Fibroblast of skin of left biceps (primary cell): ENCODE measurements at regions not wholly inside any gene's neighbourhood (a gene's known extent, or its start where the extent isn't known, plus 50 kb on each side); places are given as distances from the start of the nearest gene placed in this dataset.
"Not testable (repeated sequence)": the region's sequence is repeated elsewhere in the genome, so short reads cannot be mapped to it uniquely, and the experiment has no call there.

Experiments
- DNase-seq, 2 experiments: peaks; one replicate each; pipeline ENCODE4 v3.0.0-alpha.2; 2013; ENCODE audit warnings: low read depth in 2 of 2

DNA sequence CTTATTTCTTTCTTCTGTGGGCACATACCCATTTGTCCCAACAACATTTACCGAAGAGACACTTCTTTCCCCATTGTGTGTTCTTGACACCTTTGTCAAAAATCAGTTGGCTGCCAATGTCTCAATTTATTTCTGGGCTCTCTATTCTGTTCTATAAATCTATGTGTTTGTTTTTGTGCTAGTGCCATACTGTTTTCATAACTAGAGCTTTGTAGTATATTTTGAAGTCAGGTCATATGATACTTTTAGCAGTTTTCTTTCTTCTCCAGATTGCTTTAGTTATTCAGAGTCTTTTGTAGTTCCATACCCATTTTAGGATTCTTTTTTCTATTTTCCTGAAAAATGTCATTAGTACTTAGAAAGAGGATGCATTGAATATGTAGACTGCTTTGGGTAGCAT lies 1276.3 kb downstream of the SLITRK1 start:
- DNase-seq: no peak

DNA sequence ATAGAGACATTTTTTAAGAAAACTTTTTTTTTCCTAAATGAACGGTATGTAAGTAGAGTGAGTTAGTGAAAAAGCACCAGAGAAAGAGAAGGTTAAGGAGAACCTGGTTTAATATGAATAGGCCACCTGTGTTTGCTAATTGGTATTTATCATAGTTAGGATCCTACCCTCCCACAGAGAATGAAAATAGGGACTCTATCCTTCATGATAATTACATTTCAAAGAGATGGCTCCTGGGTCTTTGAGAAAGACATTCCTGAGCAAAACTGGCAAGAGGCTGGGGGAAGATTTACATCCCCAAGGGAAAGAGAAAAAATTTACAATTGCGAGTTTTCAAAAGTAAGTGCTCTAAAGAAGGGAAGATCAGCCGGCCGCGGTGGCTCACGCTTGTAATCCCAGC lies 1284.5 kb downstream of the SLITRK1 start:
- no peak for DNase-seq

DNA sequence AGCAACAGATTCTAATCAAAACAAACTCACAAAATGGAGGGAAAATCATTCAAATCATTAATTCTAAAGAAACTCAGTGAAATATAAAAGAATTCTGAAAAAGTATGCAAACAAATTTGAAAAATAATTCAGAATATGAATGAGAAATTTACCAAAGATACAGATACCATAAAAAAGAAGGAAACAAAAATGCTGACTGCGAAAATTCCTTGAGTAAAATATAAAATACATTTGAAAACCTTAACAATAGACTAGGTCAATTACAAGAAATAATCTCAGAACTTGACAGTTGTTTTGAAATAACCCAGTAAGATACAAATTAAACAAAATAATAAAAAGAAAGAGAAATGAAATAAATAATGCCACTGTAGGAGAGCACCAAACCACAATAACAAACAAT lies 1289.0 kb downstream of the SLITRK1 start:
- DNase-seq: no peak

DNA sequence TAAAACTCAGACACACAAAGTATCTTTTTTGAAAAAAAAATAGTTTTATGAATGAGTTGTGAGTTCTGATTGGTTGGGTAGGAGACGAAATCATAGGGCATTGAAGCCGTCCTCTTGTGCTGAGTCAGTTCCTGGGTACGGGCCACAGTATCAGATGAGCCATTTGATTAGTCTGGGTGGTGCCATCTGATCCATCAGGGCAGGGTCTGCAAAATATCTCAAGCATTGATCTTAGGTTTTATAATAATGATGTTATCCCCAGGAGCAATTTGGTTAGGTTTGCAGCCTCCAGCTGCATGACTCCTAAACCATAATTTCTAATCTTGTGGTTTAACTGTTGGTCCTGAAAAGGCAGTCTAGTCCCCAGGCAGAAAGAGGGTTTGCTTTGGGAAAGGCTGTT lies 1310.6 kb downstream of the SLITRK1 start:
- no peak for DNase-seq

DNA sequence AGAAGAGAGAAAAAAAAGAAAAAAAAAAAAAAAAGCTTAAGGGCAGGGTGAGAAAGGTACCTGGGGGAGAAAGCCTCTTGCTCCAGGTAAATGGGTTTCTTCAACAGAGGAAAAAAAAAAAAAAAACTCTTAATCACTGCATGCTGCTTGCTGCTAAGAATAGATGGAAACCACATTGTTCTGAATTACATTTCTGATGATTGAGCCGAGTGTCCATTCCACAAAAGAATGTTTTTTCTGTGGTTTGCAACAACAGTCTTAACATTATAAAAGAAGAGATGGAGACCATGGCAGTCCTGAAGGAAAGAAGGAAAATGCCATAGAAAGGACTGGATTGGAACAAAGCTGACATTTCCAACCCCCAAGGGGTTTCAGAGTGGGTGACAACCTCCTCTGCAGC lies 1312.7 kb downstream of the SLITRK1 start:
- DNase-seq: no peak

DNA sequence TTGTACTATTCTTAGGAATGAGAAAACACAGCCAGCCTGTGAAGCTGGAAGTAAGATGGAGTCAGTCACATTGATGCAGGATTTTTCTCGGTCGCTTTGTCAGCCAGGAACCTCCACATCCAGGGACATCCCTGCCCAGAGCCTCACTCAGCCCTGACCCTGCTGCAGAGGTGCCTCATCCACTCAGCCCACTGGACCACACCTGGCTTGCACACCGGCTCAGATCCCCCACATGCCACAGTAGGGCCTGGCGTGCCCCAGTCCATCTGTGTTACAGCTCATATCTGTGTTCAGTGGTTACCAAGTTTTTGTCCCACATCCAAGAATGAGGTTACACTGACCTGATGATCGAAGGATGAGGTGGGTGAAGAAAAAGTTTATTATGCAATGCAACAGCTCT lies 1315.4 kb downstream of the SLITRK1 start:
- no peak for DNase-seq

DNA sequence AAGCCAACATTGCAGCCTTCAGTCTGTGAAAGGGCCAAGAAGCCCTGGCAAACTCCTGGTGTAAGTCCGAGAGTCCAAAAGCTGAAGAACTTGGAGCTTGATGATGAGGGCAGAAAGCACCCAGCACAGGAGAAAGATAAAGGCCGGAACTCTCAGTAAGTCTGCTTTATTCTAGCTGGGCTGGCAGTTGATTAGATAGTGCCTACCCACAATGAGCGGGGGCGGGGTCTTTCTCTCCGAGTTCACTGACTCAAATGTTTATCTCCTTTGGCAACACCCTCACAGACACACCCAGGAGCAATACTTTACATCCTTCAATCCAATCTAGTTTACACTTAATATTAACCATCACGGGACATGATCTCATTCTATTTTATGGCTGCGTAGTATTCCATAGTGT lies 1317.1 kb downstream of the SLITRK1 start:
- no peak for DNase-seq

DNA sequence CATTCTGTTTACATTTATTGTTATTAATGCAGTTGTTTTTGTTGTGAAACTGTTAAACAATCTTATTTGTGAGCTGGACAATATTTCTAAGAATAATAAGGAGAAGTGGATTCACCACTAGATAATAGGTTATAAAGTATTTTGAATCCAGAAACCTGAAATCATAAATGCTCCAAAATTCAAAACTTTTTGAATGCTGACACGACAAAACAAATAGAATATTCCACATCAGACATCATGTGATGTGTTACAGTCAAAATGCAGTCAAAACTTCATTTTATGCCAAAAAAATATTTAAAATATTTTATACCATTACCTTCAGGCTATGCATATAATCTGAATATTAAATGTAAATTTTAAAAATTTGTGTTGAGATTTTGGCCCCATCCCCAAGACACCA lies 1321.4 kb downstream of the SLITRK1 start:
- DNase-seq: no peak

DNA sequence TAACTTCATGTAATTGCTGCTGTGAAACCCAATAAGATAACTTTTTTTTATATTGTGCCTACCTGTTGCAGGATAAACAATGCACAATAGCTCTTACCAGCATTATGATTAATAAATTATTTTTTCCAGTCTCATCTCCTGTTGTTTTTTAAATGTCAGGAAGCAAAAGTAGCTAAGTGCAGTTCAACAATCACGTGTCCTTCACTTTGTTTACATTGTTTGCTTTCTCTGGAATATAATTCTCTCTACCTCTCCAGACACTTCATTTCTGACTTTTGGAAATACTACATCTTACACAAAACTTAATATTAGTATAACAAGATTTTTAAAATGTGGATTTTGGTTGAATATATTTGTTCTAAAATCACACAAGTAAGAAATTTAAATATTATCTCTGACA lies 1359.4 kb downstream of the SLITRK1 start:
- no peak for DNase-seq

DNA sequence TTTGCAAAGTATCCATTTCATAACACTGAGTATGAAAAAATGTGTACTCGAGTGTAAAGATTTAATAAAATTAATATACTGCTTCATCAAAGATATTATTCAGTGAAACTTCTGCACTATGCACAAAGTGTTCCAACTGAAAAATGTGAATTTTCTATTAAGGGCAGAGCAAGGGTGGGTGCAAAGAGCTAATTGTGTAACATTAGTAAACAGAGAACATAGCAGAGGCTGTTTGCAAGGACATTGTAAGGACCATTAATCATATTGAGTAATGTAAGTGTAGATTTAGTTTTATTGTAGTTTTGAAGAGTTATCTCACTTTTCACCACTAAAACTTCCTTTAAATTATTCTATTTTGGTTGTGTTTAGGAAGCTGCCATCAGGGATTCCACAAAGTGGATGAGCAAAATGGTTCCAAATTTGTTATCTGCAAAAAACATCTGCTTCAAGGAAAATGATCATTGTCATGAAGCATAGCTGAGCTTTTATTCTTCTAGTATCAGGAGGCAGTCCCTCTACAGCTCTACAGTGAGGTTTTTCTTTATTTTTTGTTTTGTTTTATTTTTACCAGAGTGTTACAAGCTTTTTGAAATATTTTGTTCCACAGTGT lies 1375.4 kb downstream of the SLITRK1 start:
- no peak for DNase-seq

DNA sequence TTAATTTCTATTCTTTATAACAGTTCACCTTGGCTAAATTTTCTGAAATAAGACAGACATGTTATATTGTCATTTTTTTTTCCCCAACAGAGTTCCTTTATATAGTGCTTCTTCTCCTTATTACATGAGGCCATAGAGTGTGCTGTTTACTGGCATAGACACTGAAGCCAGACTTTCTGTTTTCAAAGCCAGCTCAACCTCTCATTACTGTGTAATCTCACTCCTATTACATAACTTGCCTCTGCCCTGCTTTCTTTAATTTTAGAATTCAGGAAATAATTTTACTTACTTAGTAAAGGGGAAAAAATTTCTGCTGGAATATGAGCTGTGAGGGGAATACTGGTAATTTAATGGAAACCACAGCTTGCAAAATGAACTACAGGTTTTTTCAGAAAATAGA lies 1380.4 kb downstream of the SLITRK1 start:
- no peak for DNase-seq

DNA sequence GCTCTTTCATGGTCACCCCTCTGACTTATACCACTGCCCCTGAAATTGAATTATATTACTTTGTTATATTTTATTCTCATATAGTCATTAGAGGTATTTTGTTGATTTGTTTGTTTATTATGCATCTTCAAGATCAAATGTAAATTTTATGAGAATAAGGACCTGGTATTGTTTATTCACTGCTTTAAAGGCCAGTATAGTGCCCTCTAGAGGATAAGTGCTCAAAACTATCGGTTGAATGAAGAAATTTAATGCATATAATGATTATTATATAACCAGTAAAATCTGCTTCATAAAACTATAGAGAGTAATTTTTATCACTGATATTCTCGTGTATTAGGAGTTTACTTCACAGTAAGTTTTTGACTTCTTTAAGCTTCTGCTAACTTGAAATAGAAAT lies 1401.9 kb downstream of the SLITRK1 start:
- DNase-seq: no peak

DNA sequence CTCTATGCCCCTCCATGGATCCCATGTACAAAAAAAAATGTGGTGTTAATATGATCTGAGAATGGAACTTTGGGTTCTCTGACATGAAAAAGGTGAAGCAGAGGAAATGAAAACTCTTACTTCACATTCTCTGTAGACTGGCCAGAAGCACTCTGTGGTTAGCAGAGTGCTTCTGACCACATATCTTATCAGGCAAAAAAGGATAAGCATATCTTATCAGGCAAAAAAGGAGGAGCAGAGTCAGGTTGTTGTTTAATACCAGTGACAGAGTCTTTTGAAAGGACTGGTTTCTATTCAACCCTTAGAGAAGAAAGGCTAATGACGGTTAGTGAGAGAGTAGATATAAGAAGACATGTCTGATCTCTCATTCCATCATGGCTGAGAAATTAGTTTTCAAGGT lies 1404.8 kb downstream of the SLITRK1 start:
- DNase-seq: no peak

DNA sequence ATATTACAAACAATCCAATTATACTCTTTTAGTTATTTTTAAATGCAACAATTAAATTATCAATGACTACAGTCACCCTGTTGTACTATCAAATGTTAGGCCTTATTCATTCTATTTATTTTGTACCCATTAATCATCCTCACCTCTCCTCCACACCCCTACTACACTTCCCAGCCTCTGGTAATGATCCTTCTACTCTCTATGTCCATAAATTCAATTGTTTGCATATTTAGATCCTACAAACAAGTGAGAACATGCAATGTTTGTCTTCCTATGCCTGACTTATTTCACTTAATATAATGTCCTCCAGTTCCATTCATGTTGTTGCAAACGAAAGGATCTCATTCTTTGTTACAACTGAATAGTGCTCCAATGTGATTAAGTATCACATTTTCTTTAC lies 1414.6 kb downstream of the SLITRK1 start:
- DNase-seq: no peak

DNA sequence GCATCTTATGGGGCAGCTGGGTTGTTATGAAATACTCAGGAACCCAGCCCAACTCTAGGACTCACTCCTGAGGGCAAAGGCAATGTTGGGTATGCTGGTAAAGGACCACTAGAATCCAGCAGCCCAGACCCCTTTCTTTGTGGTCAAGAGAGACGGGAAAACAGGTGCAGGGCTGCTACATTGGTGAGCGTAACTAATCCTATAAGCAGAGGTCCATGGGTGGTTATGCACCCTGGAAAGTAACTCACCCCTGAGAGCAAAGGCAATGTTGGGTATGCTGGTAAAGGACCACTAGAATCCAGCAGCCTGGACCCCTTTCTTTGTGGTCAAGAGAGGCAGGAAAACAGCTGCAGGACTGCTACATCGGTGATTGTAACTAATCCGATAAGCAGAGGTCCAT lies 1422.7 kb downstream of the SLITRK1 start:
- DNase-seq: not testable (repeated sequence)

DNA sequence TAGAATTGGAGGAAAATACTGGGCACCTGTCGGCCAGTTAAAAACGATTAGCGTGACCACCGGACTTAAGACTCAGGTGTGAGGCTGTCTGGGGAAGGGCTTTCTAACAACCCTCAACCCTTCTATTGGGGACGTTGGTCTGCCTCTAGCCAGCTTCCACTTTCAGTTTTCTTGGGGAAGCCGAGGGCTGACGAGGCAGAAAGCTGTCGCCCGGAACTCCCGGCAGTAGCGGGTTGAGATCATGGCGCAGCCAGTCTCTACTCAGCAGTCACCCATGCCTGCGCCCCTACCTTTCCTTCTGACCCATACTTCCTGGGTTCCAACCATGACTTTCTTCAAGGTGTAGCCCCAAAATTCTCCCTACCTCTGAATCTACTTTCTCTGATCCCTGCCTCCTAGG lies 1424.1 kb downstream of the SLITRK1 start:
- no peak for DNase-seq

DNA sequence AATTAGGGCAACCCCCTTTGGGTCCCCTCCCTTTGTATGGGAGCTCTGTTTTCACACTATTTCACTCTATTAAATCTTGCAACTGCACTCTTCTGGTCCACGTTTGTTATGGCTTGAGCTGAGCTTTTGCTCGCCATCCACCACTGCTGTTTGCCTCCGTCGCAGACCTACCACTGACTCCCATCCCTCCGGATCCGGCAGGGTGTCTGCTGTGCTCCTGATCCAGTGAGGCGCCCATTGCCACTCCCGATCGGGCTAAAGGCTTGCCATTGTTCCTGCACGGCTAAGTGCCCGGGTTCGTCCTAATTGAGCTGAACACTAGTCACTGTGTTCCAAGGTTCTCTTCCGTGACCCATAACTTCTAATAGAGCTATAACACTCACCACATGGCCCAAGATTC lies 1424.7 kb downstream of the SLITRK1 start:
- DNase-seq: not testable (repeated sequence)

DNA sequence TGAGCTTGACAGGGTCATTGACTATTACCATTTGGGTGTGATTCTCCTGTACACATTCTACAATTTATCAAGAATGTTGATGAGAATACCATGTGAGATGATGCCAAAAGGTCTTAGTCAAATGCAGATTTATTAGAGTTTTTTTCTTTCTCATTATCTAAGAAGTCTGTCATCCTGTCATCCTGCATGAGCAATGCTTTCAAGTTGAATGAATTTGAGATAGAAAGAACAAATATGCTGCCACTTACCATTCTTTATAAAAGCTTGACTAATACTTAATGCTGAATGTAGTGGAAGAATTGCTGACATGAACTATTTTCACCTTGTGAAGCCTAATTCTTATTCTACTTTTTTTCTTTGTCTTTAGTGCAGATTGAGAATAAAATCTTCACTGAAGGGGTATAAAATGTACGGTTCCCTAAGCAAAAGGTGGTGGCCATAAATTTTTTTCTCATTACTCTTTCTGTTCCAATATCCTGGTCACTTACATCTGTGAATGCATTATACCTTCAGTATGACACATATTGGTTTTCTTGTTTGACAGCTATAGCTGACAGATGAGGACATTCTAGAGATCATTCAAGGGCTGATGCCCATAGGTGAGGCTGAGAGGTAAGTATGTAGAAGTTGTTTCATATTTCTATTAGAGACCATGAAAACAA lies 1434.7 kb downstream of the SLITRK1 start:
- DNase-seq: no peak

DNA sequence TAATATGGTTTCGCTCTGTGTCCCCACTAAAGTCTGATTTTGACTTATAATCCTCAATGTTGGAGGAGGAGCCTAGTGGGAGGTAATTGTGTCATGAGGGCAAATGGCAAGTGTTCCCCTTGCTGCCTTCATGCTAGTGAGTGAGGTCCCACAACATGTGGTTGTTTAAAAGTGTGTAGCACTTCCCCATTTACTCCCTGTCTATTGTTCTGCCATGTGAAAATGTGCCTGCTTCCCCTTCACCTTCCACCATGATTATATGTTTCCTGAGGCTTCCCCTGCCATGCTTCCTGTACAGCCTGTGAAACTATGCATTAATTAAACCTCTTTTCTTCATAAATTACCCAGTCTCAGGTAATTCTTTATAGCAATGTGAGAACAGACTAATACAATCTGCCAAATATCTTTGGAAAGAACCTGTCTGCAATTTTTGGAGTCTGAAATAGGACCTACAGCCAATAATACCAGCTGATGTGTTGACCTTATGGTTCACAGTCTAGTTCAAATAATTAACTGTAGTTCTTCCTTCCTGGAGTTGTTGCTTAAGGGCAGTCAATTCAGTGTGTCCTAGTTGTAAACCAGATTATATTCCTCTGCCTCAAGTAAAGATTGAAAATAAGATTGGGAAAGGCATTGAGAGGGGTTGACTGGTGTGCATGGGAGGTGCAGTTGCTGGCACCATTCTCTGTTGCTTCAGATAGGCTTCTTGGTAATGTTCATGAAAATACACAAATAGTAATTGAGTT lies 1442.9 kb downstream of the SLITRK1 start:
- no peak for DNase-seq

DNA sequence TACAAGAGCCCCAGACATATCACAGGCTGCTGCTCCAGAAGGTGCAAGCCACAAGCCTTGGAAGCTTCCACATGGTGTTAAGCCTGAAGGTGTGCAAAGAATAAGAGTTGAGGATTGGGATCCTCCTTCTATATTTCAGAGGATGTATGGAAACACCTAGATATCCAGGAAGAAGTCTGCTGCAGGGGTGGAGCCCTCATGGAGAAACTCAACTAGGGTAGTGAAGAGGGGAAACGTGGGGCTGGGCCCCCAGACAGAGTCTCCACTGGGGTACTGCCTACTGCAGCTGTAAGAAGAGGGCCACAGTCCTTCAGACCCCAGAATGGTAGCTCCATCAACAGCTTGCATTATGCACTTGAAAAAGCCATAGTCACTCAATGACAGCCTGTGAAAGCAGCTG lies 1444.0 kb downstream of the SLITRK1 start:
- no peak for DNase-seq

DNA sequence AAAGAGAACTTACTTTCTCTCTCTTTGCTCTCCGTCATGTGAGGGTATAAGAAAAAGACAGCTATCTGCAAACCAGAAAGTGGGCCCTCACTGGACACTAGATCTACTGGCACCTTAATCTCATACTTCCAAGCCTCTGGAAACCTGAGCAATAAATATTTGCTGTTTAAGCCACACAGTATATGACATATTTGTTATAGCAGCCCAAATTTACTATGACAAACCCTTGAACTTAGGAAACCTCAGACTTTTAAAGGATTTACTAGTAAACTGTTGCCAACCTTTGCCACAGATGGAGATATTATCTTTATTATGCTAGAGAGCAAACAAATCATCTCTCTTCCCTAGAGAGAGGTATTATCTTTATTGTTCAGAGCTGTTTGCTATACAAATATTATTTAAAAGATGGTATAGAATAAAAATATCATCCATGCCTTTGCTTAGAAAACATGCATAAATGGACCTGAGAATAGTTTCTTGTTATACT lies 1446.1 kb downstream of the SLITRK1 start:
- DNase-seq: no peak

DNA sequence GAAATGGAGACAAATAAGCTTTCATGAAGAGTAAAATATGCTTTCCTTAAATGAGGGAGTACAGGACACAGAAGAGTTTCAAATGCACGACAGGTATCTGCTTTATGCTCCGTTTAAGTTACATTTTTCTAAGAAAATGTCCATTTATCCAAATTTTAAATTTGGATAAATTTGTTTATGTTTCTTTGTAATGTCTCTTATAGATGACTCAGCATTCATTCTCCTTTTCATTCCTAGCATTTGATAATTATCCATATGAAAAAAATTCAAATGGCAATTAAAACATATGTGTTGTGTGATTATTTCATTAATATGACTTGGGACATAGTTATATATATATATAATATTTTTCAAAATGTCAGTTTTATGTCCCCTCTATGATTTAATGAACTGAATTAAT lies 1449.3 kb downstream of the SLITRK1 start:
- no peak for DNase-seq

DNA sequence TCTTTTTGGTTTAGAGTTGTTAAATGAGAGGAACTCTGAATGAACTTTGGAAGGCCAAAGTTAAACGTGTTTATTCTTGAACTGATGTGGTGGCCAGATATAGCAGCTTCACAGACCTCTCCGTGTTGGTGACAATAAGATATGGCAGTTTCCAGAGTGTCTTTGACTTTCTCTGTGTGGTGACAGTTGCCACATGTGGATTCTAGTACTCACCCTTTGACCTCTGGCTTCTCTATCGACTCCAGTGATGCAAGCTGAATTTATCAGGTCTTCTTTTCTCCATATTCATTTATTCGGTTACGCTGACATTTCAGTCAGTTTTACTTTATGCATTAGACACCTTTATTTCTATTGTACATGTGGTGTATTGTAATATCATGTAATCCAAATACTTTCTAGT lies 1469.5 kb downstream of the SLITRK1 start:
- DNase-seq: no peak
